Transverse colon (tissue), 4 donors: ENCODE measurements at regions not wholly inside any gene's neighbourhood (a gene's known extent, or its start where the extent isn't known, plus 50 kb on each side); places are given as distances from the start of the nearest gene placed in this dataset.

Experiments
- DNase-seq: peaks from one replicate; pipeline ENCODE4 v3.0.0-alpha.2; 2019
- H3K27ac ChIP-seq, 4 donors: fragments of 200-600 bp; sonication (generic); 2 replicates each; pipeline ENCODE4 v1.5.1; 2016 to 2018; ENCODE audit warnings: inconsistent platforms in 4 of 4
- H3K27me3 ChIP-seq: fragments of 200-600 bp; sonication (generic); 2 replicates; pipeline ENCODE4 v1.5.1; 2017; ENCODE audit warnings: inconsistent platforms
- H3K36me3 ChIP-seq, 4 donors: fragments of 200-600 bp; sonication (generic); 2 replicates each; pipeline ENCODE4 v1.5.1; 2017 to 2019; ENCODE audit warnings: inconsistent platforms in 4 of 4
- H3K4me1 ChIP-seq, 4 donors: fragments of 200-600 bp; sonication (generic); 2 replicates each; pipeline ENCODE4 v1.5.1; 2017 to 2020; ENCODE audit warnings: inconsistent platforms in 4 of 4
- H3K4me3 ChIP-seq, 4 donors: fragments of 200-600 bp; sonication (generic); 1 replicate in 1 of 4; 2 replicates in 3 of 4; pipeline versions ENCODE4 v1.5.1 to v1.6.1; 2017 to 2019; ENCODE audit warnings: inconsistent platforms in 4 of 4
- H3K9me3 ChIP-seq, 2 donors: fragments of 200-600 bp; sonication (generic); 2 replicates each; pipeline ENCODE4 v1.5.1; 2017 to 2019; ENCODE audit warnings: inconsistent platforms in 2 of 2
- CTCF ChIP-seq, 5 experiments: fragments of 200-600 bp in 3 of 5; fragments of 450-650 bp in 2 of 5; sonication (generic) in 3 of 5; IDR thresholded peaks; 1 replicate in 2 of 5; 2 replicates in 3 of 5; pipeline ENCODE4 v1.5.1; 2016 to 2017; ENCODE audit warnings: antibody characterized with exemption in 5 of 5, inconsistent platforms in 3 of 5, mild to moderate bottlenecking in 2 of 5, moderate library complexity in 1 of 5
- EP300 ChIP-seq: sonication (generic); formaldehyde crosslinking; IDR thresholded peaks from one replicate; pipeline ENCODE4 v1.6.1; 2017; ENCODE audit warnings: antibody characterized with exemption, low read depth
- POLR2A ChIP-seq: fragments of 450-650 bp; IDR thresholded peaks from one replicate; pipeline ENCODE4 v1.6.1; 2016; ENCODE audit warnings: antibody characterized with exemption, mild to moderate bottlenecking, moderate library complexity
- POLR2AphosphoS5 ChIP-seq, 3 donors: sonication (generic); formaldehyde crosslinking; IDR thresholded peaks; one replicate each; pipeline ENCODE4 v1.6.1; 2016; ENCODE audit warnings: antibody characterized with exemption in 3 of 3
- WGBS, 2 donors: methylation state at CpG; one replicate each; pipeline ENCODE4 v1.1.5; 2018; ENCODE audit warnings: low coverage in 1 of 2; 5-methylcytosine and 5-hydroxymethylcytosine counted together
- in situ Hi-C, 4 donors: fragments of 200-750 bp; cut with MboI; loops; one replicate each; pipeline versions ENCODE4 v1.15.0 to v1.15.1; 2017; ENCODE audit warnings: low sequenced_read_pairs in 3 of 4, low pct_ligation_motif_present in 1 of 4, low pct_unique_long_range_greater_than_20kb in 1 of 4
- intact Hi-C: fragments of 100-400 bp; cut with DNase I; formaldehyde crosslinking; loops from one replicate; pipeline ENCODE4 v1.15.1; 2023; ENCODE audit warnings: low total_unique reads

- no peaks in the 10 kb centered on the region for H3K27me3 ChIP-seq
These were observed 174.5 kb downstream of the ZC3H11B start for GRCh38 chr1:219438386-219438785.

GRCh38 chr1:219434923-219435297 lies 178.0 kb downstream of the ZC3H11B start:
- TF ChIP-seq EP300: no peak
- no peak for TF ChIP-seq POLR2A
- no peak for TF ChIP-seq CTCF (IDR thresholded peaks at IDR 0.05)
- no peak for TF ChIP-seq POLR2AphosphoS5 (IDR thresholded peaks at IDR 0.05)
- no peaks in the 10 kb centered on the region for H3K4me1 ChIP-seq
- H3K27ac ChIP-seq: no peak overlapping the region
- in situ Hi-C loops: no loop called here
- no peak for DNase-seq
- intact Hi-C loops: no loop called here
- H3K36me3 ChIP-seq: no peaks in the 10 kb centered on the region
- H3K27me3 ChIP-seq: no peaks in the 10 kb centered on the region
- H3K4me3 ChIP-seq: no peak overlapping the region
- 64 to 84% methylated on average over 1 to 2 of the region's 2 CpGs for WGBS, 2 donors
- no peaks in the 10 kb centered on the region for H3K9me3 ChIP-seq

More at GRCh38 chr1:219438386-219438785, 174.5 kb downstream of the ZC3H11B start:
- TF ChIP-seq POLR2A: no peak
- TF ChIP-seq POLR2AphosphoS5 (IDR thresholded peaks at IDR 0.05): no peak
- TF ChIP-seq EP300: no peak
- TF ChIP-seq CTCF (IDR thresholded peaks at IDR 0.05): no peak
- no peak overlapping the region for H3K4me3 ChIP-seq
- peaks cover 0 to 8% (median 0%) of the 10 kb centered on the region in 4 donors for H3K4me1 ChIP-seq
- H3K9me3 ChIP-seq: no peaks in the 10 kb centered on the region
- no peak overlapping the region for H3K27ac ChIP-seq
- H3K36me3 ChIP-seq: no peaks in the 10 kb centered on the region
- in situ Hi-C loops: no loop called here
- no peak for DNase-seq
- intact Hi-C loops: no loop called here
- 66 to 75% methylated on average over 3 of the region's 3 CpGs for WGBS, 2 donors

GRCh38 chr1:219434285-219434922 lies 178.5 kb downstream of the ZC3H11B start:
- no peak overlapping the region for H3K4me3 ChIP-seq
- no peaks in the 10 kb centered on the region for H3K27me3 ChIP-seq
- intact Hi-C loops: no loop called here
- in situ Hi-C loops: no loop called here
- no peak for DNase-seq
- no peaks in the 10 kb centered on the region for H3K9me3 ChIP-seq
- no peak overlapping the region for H3K27ac ChIP-seq
- TF ChIP-seq EP300 (no peak), POLR2AphosphoS5 (IDR thresholded peaks at IDR 0.05) (no peak), CTCF (IDR thresholded peaks at IDR 0.05) (no peak), POLR2A (no peak)
- no peaks in the 10 kb centered on the region for H3K4me1 ChIP-seq
- WGBS, 2 donors: 86 to 93% methylated on average over 5 to 6 of the region's 6 CpGs
- H3K36me3 ChIP-seq: no peaks in the 10 kb centered on the region

- Histone ChIP-seq H3K27me3 (no peaks in the 10 kb centered on the region), H3K27ac (no peak overlapping the region), H3K36me3 (no peaks in the 10 kb centered on the region), H3K4me3 (no peak overlapping the region), H3K4me1 (no peaks in the 10 kb centered on the region), H3K9me3 (no peaks in the 10 kb centered on the region)
- TF ChIP-seq POLR2AphosphoS5 (IDR thresholded peaks at IDR 0.05): no peak
- no peak for TF ChIP-seq EP300
- no peak for TF ChIP-seq POLR2A
- TF ChIP-seq CTCF (IDR thresholded peaks at IDR 0.05): no peak
- WGBS, 2 donors: 65 to 79% methylated on average over 3 to 6 of the region's 6 CpGs
- in situ Hi-C loops: no loop called here
- intact Hi-C loops: no loop called here
- no peak for DNase-seq
These were observed 179.3 kb downstream of the ZC3H11B start for GRCh38 chr1:219433496-219434131.
